GM23338 (cell line): ENCODE measurements at regions not wholly inside any gene's neighbourhood (a gene's known extent, or its start where the extent isn't known, plus 50 kb on each side); places are given as distances from the start of the nearest gene placed in this dataset.

Experiments used
- ATAC-seq: fragments of 200-7000 bp; cut with Tn5 transposase; 3 replicates; pipeline ENCODE4 v1.9.1; 2020
- DNase-seq: peaks from one replicate; pipeline ENCODE4 v3.0.0-alpha.2; 2015; ENCODE audit warnings: low spot score
- H2AFZ ChIP-seq: fragments of 200-600 bp; sonication (generic); 2 replicates; pipeline ENCODE4 v1.8.0; 2016; ENCODE audit warnings: antibody characterized with exemption, mild to moderate bottlenecking, moderate library complexity
- H3F3A ChIP-seq: fragments of 200-600 bp; sonication (generic); replicated peaks from 2 replicates; pipeline ENCODE4 v1.8.0; 2017; ENCODE audit warnings: antibody characterized with exemption, mixed run types, low read depth
- H3K27ac ChIP-seq: fragments of 200-600 bp; sonication (generic); 2 replicates; pipeline ENCODE4 v1.6.1; 2016; ENCODE audit warnings: low read depth
- H3K27me3 ChIP-seq: fragments of 200-600 bp; sonication (generic); 2 replicates; pipeline ENCODE4 v1.8.0; 2016; ENCODE audit warnings: mild to moderate bottlenecking, mixed run types, moderate library complexity; ENCODE audit not compliant: insufficient read depth
- H3K36me3 ChIP-seq: fragments of 200-600 bp; sonication (generic); 2 replicates; pipeline ENCODE4 v1.8.0; 2016; ENCODE audit warnings: mild to moderate bottlenecking; ENCODE audit not compliant: insufficient read depth
- H3K4me1 ChIP-seq: fragments of 200-600 bp; sonication (generic); 2 replicates; pipeline ENCODE4 v1.8.0; 2016; ENCODE audit warnings: mild to moderate bottlenecking, moderate library complexity; ENCODE audit not compliant: insufficient read depth
- H3K4me2 ChIP-seq: fragments of 200-600 bp; sonication (generic); 2 replicates; pipeline ENCODE4 v1.7.1; 2017; ENCODE audit warnings: mixed run types
- H3K4me3 ChIP-seq: fragments of 200-600 bp; sonication (generic); 2 replicates; pipeline ENCODE4 v1.6.1; 2016; ENCODE audit warnings: mixed run types
- H3K79me2 ChIP-seq: fragments of 200-600 bp; sonication (generic); replicated peaks from 2 replicates; pipeline ENCODE4 v1.8.0; 2017; ENCODE audit warnings: mild to moderate bottlenecking; ENCODE audit not compliant: insufficient read depth
- H3K9me2 ChIP-seq: fragments of 200-600 bp; sonication (generic); 2 replicates; pipeline ENCODE4 v1.8.0; 2017; ENCODE audit not compliant: insufficient read depth
- H4K20me1 ChIP-seq: fragments of 200-600 bp; sonication (generic); replicated peaks from 2 replicates; pipeline ENCODE4 v1.8.0; 2017; ENCODE audit warnings: mild to moderate bottlenecking; ENCODE audit not compliant: insufficient read depth
- H3K27ac Mint-ChIP-seq: 2 replicates; pipeline ENCODE4 v1.8.0; 2020; ENCODE audit warnings: inconsistent platforms, mild to moderate bottlenecking, moderate library complexity, mixed read lengths
- H3K27me3 Mint-ChIP-seq: 3 replicates; pipeline ENCODE4 v1.8.0; 2022; ENCODE audit warnings: low read depth, mild to moderate bottlenecking, moderate library complexity, mixed read lengths, inconsistent platforms; ENCODE audit not compliant: insufficient read depth, poor library complexity
- H3K36me3 Mint-ChIP-seq: 3 replicates; pipeline ENCODE4 v1.8.0; 2021; ENCODE audit warnings: low read depth, mild to moderate bottlenecking, inconsistent platforms, moderate library complexity, mixed read lengths
- H3K4me1 Mint-ChIP-seq: 3 replicates; pipeline ENCODE4 v1.8.0; 2020; ENCODE audit warnings: mild to moderate bottlenecking, inconsistent platforms, mixed read lengths
- H3K4me3 Mint-ChIP-seq: 3 replicates; pipeline ENCODE4 v1.8.0; 2021; ENCODE audit warnings: moderate library complexity, mild to moderate bottlenecking, inconsistent platforms, mixed read lengths
- H3K9me3 Mint-ChIP-seq: 3 replicates; pipeline ENCODE4 v1.8.0; 2020; ENCODE audit warnings: moderate library complexity, mild to moderate bottlenecking, inconsistent platforms, mixed read lengths
- EZH2 ChIP-seq: fragments of 200-600 bp; sonication (generic); IDR thresholded peaks from one replicate; pipeline ENCODE4 v1.8.0; 2017; ENCODE audit warnings: antibody characterized with exemption, mild to moderate bottlenecking, low read depth; ENCODE audit not compliant: unreplicated experiment
- NANOG ChIP-seq: IDR thresholded peaks from 2 replicates; pipeline ENCODE4 v1.6.1; 2016; ENCODE audit warnings: antibody characterized with exemption, borderline replicate concordance
- ZNF114 ChIP-seq: fragments of 250-450 bp; sonication (Bioruptor Pico); IDR thresholded peaks from 2 replicates; pipeline ENCODE4 v1.5.0; 2020; ENCODE audit warnings: mild to moderate bottlenecking, moderate library complexity
- TF ChIP-seq, protein P1 (sequence below): IDR thresholded peaks from one replicate; pipeline ENCODE4 v1.6.1; 2018; ENCODE audit warnings: antibody characterized with exemption; ENCODE audit not compliant: unreplicated experiment
- TF ChIP-seq, protein P2 (sequence below): IDR thresholded peaks from 2 replicates; pipeline ENCODE4 v1.6.1; 2016; ENCODE audit warnings: antibody characterized with exemption
- TF ChIP-seq, protein P3 (sequence below): fragments of 250-450 bp; sonication (Bioruptor Pico); IDR thresholded peaks from 2 replicates; pipeline ENCODE4 v1.5.0; 2020; ENCODE audit warnings: mild to moderate bottlenecking, moderate library complexity
- TF ChIP-seq, protein P4 (sequence below), 2 experiments: fragments of 200-600 bp in 1 of 2; sonication (generic) in 1 of 2; conservative IDR thresholded peaks; 2 replicates each; pipeline versions ENCODE4 v1.5.1 to v1.6.1; 2016 to 2017; ENCODE audit warnings: antibody characterized with exemption in 2 of 2, low read depth in 2 of 2, mild to moderate bottlenecking in 2 of 2, moderate library complexity in 1 of 2

DNA sequence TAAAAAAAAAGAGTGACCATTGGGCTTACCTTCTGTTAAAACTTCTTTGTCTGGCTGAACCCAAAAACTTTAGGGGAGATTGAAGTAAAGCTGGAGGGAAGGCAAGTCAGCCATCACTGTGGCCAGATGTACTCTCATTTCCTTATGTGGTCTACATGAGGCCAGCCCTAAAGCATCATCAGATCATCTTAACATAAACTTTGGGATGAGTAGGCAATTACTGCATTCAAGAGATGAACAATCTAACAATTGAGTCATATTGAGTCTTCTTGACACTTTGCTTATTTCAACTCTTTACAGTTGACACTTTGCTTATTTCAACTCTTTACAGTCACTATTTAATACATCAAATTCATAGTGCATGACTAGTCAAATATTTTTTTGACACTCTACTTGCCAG, 155.6 kb downstream of the QPCT start:
- no peaks in the 10 kb centered on the region for H3F3A ChIP-seq
- H3K27ac ChIP-seq = no peak overlapping the region
- Mint-ChIP-seq H3K36me3 (no peaks in the 10 kb centered on the region), H3K4me1 (no peaks in the 10 kb centered on the region), H3K9me3 (peaks cover 3% of the 10 kb centered on the region; the same call in 1 of the 3 replicates), H3K27ac (no peak overlapping the region), H3K27me3 (peaks cover 1% of the 10 kb centered on the region), H3K4me3 (no peak overlapping the region)
- H3K9me2 ChIP-seq = 0 out of 2 replicates have a peak, but pooled peaks cover 4% of the 10 kb centered on the region
- no peaks in the 10 kb centered on the region for H3K79me2 ChIP-seq
- H3K36me3 ChIP-seq = no peaks in the 10 kb centered on the region
- DNase-seq = no peak
- H4K20me1 ChIP-seq = no peaks in the 10 kb centered on the region
- no peak overlapping the region for H3K4me2 ChIP-seq
- no peaks in the 10 kb centered on the region for H3K4me1 ChIP-seq
- no peak for ATAC-seq
- H2AFZ ChIP-seq = no peak overlapping the region
- no peaks in the 10 kb centered on the region for H3K27me3 ChIP-seq
- H3K4me3 ChIP-seq = no peak overlapping the region
- TF ChIP-seq, protein P1, sequence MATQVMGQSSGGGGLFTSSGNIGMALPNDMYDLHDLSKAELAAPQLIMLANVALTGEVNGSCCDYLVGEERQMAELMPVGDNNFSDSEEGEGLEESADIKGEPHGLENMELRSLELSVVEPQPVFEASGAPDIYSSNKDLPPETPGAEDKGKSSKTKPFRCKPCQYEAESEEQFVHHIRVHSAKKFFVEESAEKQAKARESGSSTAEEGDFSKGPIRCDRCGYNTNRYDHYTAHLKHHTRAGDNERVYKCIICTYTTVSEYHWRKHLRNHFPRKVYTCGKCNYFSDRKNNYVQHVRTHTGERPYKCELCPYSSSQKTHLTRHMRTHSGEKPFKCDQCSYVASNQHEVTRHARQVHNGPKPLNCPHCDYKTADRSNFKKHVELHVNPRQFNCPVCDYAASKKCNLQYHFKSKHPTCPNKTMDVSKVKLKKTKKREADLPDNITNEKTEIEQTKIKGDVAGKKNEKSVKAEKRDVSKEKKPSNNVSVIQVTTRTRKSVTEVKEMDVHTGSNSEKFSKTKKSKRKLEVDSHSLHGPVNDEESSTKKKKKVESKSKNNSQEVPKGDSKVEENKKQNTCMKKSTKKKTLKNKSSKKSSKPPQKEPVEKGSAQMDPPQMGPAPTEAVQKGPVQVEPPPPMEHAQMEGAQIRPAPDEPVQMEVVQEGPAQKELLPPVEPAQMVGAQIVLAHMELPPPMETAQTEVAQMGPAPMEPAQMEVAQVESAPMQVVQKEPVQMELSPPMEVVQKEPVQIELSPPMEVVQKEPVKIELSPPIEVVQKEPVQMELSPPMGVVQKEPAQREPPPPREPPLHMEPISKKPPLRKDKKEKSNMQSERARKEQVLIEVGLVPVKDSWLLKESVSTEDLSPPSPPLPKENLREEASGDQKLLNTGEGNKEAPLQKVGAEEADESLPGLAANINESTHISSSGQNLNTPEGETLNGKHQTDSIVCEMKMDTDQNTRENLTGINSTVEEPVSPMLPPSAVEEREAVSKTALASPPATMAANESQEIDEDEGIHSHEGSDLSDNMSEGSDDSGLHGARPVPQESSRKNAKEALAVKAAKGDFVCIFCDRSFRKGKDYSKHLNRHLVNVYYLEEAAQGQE = no peak
- TF ChIP-seq ZNF114 (CRISPR knock-in tag) = no peak
- TF ChIP-seq, protein P2, sequence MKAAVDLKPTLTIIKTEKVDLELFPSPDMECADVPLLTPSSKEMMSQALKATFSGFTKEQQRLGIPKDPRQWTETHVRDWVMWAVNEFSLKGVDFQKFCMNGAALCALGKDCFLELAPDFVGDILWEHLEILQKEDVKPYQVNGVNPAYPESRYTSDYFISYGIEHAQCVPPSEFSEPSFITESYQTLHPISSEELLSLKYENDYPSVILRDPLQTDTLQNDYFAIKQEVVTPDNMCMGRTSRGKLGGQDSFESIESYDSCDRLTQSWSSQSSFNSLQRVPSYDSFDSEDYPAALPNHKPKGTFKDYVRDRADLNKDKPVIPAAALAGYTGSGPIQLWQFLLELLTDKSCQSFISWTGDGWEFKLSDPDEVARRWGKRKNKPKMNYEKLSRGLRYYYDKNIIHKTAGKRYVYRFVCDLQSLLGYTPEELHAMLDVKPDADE = no peak

DNA sequence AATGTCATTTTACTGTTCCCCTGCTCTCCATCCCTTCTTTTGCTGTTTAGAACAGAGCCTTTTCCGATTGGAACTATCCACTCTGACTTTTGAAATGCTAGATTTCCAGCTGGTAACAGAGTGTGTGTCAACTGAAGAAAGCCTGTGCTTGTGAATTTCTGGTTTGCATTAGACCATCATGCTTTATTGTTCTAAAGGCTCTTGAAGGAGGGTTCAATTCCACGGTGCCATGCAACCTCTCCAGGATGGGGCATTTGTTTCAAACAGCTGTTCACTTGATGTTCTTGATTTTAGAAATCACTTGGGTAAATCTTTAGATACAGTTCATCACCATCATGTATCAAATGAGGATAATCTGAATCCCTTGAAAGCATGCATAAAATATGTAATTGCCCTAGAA, 156.7 kb downstream of the QPCT start:
- Histone ChIP-seq H3K4me1 (no peaks in the 10 kb centered on the region), H3K9me2 (0 out of 2 replicates have a peak, but pooled peaks cover 6% of the 10 kb centered on the region), H3K79me2 (no peaks in the 10 kb centered on the region), H3K36me3 (no peaks in the 10 kb centered on the region), H3F3A (no peaks in the 10 kb centered on the region), H3K27me3 (no peaks in the 10 kb centered on the region), H3K27ac (no peak overlapping the region), H4K20me1 (no peaks in the 10 kb centered on the region), H2AFZ (no peak overlapping the region), H3K4me3 (no peak overlapping the region), H3K4me2 (no peak overlapping the region)
- peaks cover 4% of the 10 kb centered on the region for H3K27me3 Mint-ChIP-seq
- no peaks in the 10 kb centered on the region; the same call in 2 of the 3 replicates for H3K9me3 Mint-ChIP-seq
- no peak overlapping the region for H3K4me3 Mint-ChIP-seq
- no peak overlapping the region for H3K27ac Mint-ChIP-seq
- DNase-seq (no peak), ATAC-seq (no peak)
- H3K4me1 Mint-ChIP-seq = no peaks in the 10 kb centered on the region
- H3K36me3 Mint-ChIP-seq = no peaks in the 10 kb centered on the region
- TF ChIP-seq, protein P3, sequence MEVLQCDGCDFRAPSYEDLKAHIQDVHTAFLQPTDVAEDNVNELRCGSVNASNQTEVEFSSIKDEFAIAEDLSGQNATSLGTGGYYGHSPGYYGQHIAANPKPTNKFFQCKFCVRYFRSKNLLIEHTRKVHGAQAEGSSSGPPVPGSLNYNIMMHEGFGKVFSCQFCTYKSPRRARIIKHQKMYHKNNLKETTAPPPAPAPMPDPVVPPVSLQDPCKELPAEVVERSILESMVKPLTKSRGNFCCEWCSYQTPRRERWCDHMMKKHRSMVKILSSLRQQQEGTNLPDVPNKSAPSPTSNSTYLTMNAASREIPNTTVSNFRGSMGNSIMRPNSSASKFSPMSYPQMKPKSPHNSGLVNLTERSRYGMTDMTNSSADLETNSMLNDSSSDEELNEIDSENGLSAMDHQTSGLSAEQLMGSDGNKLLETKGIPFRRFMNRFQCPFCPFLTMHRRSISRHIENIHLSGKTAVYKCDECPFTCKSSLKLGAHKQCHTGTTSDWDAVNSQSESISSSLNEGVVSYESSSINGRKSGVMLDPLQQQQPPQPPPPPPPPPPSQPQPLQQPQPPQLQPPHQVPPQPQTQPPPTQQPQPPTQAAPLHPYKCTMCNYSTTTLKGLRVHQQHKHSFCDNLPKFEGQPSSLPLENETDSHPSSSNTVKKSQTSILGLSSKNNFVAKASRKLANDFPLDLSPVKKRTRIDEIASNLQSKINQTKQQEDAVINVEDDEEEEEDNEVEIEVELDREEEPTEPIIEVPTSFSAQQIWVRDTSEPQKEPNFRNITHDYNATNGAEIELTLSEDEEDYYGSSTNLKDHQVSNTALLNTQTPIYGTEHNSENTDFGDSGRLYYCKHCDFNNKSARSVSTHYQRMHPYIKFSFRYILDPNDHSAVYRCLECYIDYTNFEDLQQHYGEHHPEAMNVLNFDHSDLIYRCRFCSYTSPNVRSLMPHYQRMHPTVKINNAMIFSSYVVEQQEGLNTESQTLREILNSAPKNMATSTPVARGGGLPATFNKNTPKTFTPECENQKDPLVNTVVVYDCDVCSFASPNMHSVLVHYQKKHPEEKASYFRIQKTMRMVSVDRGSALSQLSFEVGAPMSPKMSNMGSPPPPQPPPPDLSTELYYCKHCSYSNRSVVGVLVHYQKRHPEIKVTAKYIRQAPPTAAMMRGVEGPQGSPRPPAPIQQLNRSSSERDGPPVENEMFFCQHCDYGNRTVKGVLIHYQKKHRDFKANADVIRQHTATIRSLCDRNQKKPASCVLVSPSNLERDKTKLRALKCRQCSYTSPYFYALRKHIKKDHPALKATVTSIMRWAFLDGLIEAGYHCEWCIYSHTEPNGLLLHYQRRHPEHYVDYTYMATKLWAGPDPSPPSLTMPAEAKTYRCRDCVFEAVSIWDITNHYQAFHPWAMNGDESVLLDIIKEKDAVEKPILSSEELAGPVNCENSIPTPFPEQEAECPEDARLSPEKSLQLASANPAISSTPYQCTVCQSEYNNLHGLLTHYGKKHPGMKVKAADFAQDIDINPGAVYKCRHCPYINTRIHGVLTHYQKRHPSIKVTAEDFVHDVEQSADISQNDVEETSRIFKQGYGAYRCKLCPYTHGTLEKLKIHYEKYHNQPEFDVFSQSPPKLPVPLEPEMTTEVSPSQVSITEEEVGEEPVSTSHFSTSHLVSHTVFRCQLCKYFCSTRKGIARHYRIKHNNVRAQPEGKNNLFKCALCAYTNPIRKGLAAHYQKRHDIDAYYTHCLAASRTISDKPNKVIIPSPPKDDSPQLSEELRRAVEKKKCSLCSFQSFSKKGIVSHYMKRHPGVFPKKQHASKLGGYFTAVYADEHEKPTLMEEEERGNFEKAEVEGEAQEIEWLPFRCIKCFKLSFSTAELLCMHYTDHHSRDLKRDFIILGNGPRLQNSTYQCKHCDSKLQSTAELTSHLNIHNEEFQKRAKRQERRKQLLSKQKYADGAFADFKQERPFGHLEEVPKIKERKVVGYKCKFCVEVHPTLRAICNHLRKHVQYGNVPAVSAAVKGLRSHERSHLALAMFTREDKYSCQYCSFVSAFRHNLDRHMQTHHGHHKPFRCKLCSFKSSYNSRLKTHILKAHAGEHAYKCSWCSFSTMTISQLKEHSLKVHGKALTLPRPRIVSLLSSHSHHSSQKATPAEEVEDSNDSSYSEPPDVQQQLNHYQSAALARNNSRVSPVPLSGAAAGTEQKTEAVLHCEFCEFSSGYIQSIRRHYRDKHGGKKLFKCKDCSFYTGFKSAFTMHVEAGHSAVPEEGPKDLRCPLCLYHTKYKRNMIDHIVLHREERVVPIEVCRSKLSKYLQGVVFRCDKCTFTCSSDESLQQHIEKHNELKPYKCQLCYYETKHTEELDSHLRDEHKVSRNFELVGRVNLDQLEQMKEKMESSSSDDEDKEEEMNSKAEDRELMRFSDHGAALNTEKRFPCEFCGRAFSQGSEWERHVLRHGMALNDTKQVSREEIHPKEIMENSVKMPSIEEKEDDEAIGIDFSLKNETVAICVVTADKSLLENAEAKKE (CRISPR knock-in tag) = no peak
- TF ChIP-seq EZH2 (no peak), NANOG (no peak)
- TF ChIP-seq, protein P2 = no peak
- TF ChIP-seq, protein P4, sequence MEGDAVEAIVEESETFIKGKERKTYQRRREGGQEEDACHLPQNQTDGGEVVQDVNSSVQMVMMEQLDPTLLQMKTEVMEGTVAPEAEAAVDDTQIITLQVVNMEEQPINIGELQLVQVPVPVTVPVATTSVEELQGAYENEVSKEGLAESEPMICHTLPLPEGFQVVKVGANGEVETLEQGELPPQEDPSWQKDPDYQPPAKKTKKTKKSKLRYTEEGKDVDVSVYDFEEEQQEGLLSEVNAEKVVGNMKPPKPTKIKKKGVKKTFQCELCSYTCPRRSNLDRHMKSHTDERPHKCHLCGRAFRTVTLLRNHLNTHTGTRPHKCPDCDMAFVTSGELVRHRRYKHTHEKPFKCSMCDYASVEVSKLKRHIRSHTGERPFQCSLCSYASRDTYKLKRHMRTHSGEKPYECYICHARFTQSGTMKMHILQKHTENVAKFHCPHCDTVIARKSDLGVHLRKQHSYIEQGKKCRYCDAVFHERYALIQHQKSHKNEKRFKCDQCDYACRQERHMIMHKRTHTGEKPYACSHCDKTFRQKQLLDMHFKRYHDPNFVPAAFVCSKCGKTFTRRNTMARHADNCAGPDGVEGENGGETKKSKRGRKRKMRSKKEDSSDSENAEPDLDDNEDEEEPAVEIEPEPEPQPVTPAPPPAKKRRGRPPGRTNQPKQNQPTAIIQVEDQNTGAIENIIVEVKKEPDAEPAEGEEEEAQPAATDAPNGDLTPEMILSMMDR (conservative IDR thresholded peaks at IDR 0.05; ENCODE audit: low read depth in 2 of 2) = no peak
